ENCODE measurements at regions not wholly inside any gene's neighbourhood (a gene's known extent, or its start where the extent isn't known, plus 50 kb on each side); places are given as distances from the start of the nearest gene placed in this dataset.

DNA sequence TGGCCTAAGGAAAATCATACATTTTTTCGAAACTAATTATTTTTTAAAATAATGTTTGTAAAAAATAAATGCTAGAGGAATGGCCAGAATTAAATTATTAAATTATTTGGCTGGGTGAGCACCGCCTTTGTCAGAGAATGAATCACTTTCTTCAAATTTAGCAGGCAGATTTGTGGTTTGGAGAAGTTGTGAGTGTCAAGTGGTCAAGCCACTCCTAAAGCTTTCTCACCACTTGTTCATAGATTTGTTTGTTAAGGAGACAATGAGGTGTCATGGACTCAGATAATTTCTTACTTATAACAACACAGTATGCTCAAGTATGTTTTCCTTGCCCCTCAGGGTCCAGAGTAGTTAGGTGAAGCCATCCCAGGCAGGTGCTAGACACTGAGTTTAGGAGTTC is 196.2 kb downstream of the TUSC7 start:
- TF ChIP-seq SIN3A (IDR thresholded peaks at IDR 0.05; ENCODE audit: borderline replicate concordance, insufficient read depth, low read length) (no peak), POLR2AphosphoS5 (IDR thresholded peaks at IDR 0.05; ENCODE audit: low read depth, low read length) (no peak), TAF1 (IDR thresholded peaks at IDR 0.05; ENCODE audit: borderline replicate concordance, insufficient read depth, low read length) (no peak)
- TF ChIP-seq, protein P1, sequence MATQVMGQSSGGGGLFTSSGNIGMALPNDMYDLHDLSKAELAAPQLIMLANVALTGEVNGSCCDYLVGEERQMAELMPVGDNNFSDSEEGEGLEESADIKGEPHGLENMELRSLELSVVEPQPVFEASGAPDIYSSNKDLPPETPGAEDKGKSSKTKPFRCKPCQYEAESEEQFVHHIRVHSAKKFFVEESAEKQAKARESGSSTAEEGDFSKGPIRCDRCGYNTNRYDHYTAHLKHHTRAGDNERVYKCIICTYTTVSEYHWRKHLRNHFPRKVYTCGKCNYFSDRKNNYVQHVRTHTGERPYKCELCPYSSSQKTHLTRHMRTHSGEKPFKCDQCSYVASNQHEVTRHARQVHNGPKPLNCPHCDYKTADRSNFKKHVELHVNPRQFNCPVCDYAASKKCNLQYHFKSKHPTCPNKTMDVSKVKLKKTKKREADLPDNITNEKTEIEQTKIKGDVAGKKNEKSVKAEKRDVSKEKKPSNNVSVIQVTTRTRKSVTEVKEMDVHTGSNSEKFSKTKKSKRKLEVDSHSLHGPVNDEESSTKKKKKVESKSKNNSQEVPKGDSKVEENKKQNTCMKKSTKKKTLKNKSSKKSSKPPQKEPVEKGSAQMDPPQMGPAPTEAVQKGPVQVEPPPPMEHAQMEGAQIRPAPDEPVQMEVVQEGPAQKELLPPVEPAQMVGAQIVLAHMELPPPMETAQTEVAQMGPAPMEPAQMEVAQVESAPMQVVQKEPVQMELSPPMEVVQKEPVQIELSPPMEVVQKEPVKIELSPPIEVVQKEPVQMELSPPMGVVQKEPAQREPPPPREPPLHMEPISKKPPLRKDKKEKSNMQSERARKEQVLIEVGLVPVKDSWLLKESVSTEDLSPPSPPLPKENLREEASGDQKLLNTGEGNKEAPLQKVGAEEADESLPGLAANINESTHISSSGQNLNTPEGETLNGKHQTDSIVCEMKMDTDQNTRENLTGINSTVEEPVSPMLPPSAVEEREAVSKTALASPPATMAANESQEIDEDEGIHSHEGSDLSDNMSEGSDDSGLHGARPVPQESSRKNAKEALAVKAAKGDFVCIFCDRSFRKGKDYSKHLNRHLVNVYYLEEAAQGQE (IDR thresholded peaks at IDR 0.05; ENCODE audit: insufficient read depth in 1 of 2, low read depth in 2 of 2, low read length in 2 of 2), result no peak

Data from PFSK-1 (cell line).